SK-N-MC (cell line): ENCODE measurements at regions not wholly inside any gene's neighbourhood (a gene's known extent, or its start where the extent isn't known, plus 50 kb on each side); places are given as distances from the start of the nearest gene placed in this dataset.

Source experiments
- EZH2 ChIP-seq: fragments of 200-600 bp; sonication (generic); IDR thresholded peaks from one replicate; pipeline ENCODE4 v1.6.1; 2017; ENCODE audit warnings: antibody characterized with exemption
- POLR2AphosphoS5 ChIP-seq: IDR thresholded peaks from 2 replicates; pipeline ENCODE4 v1.6.1; 2012; ENCODE audit warnings: mild to moderate bottlenecking, low read depth, low read length, borderline replicate concordance

GRCh38 chr3:87836026-87836425 is 222.8 kb downstream of the CGGBP1 start:
- TF ChIP-seq EZH2: no peak
- no peak for TF ChIP-seq POLR2AphosphoS5
